WI38 (cell line): ENCODE measurements at regions not wholly inside any gene's neighbourhood (a gene's known extent, or its start where the extent isn't known, plus 50 kb on each side); places are given as distances from the start of the nearest gene placed in this dataset.

Source experiments
- H3K4me3 ChIP-seq: 2 replicates; pipeline ENCODE4 v1.5.1; 2011; ENCODE audit warnings: low read depth, mild to moderate bottlenecking, control low read depth, low read length
- CTCF ChIP-seq: IDR thresholded peaks from 2 replicates; pipeline ENCODE4 v1.5.1; 2012; ENCODE audit warnings: low read depth, mild to moderate bottlenecking, control low read depth, low read length

GRCh38 chr2:106694964-106695470 lies 190.9 kb downstream of the ST6GAL2 start:
- no peak overlapping the region for H3K4me3 ChIP-seq
- TF ChIP-seq CTCF, result no peak

GRCh38 chr2:106695919-106696318 lies 190.0 kb downstream of the ST6GAL2 start:
- TF ChIP-seq CTCF, result no peak
- no peak overlapping the region for H3K4me3 ChIP-seq

GRCh38 chr2:106700616-106701015 lies 185.4 kb downstream of the ST6GAL2 start:
- TF ChIP-seq CTCF, result no peak
- H3K4me3 ChIP-seq, result no peak overlapping the region

- no peak for TF ChIP-seq CTCF
- H3K4me3 ChIP-seq, result no peak overlapping the region
Observed at GRCh38 chr2:106701203-106702022, 184.6 kb downstream of the ST6GAL2 start.

GRCh38 chr2:106703161-106703560 lies 182.8 kb downstream of the ST6GAL2 start:
- TF ChIP-seq CTCF, result no peak
- no peak overlapping the region for H3K4me3 ChIP-seq

GRCh38 chr2:106704798-106705197 lies 181.2 kb downstream of the ST6GAL2 start:
- no peak for TF ChIP-seq CTCF

GRCh38 chr2:106705877-106706276 lies 180.1 kb downstream of the ST6GAL2 start:
- H3K4me3 ChIP-seq, result no peak overlapping the region
- TF ChIP-seq CTCF, result no peak

More at GRCh38 chr2:106704798-106705197, 181.2 kb downstream of the ST6GAL2 start:
- no peak overlapping the region for H3K4me3 ChIP-seq
